NCI-H748 (cell line): ENCODE measurements at regions not wholly inside any gene's neighbourhood (a gene's known extent, or its start where the extent isn't known, plus 50 kb on each side); places are given as distances from the start of the nearest gene placed in this dataset.
"Not testable (repeated sequence)": the region's sequence is repeated elsewhere in the genome, so short reads cannot be mapped to it uniquely, and the experiment has no call there.

Experiments used
- DNase-seq: peaks from one replicate; lab custom pipeline; 2025; ENCODE audit not compliant: unreplicated experiment; lab: John Stamatoyannopoulos, UW

DNA sequence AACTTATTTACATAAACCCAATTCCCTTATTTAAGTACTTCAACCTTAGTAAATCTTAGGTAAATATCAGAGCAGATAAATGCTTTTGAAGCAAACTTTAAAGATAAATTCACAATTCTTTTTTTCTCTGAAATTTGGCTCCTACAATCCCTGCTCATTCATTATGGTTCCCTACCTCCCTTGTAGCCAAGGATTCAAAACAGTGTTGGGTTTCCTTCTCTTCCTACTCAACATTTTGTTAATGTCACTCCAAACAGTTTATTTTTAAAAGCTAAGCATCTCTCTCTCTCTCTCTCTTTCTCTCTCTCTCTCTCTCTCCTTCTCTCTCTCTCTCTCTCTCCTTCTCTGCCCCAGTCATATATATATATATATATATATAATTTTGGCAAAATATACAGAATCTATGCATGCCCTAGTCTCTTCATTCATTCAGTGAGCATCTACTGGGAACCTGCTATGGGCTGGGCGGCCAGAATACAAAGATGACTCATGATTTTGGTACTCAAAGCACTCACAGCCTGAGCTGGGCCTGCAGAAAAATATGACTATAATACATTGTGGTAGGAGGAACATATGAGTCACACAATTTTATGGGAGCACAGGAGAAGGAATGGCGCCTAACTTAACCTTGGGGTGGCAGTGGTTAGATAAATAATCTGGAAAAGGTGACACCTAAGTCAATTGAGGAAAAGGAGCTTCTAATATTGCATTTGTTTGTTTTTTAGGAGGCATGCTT, 123.7 kb upstream of the DHRS4 start:
- DNase-seq: no peak

DNA sequence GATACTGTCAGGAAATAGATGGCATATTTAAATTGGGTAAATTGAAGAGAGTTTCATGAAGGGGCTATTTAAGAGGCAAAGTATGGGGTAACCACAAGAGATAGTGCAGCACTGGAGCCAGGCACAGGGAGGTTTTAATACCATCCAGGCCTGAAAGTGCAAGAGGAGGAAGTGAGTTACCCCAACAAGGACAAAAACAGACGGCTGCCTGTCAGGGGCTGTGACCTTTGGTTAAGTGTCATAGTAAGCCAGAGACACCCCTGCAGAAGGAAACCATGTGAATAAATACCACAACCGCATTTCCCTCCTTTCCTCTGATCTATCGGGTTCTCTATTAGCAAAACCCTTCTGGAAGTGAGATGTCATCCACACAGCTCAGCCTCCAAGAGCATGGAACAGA, 122.0 kb upstream of the DHRS4 start:
- no peak for DNase-seq

DNA sequence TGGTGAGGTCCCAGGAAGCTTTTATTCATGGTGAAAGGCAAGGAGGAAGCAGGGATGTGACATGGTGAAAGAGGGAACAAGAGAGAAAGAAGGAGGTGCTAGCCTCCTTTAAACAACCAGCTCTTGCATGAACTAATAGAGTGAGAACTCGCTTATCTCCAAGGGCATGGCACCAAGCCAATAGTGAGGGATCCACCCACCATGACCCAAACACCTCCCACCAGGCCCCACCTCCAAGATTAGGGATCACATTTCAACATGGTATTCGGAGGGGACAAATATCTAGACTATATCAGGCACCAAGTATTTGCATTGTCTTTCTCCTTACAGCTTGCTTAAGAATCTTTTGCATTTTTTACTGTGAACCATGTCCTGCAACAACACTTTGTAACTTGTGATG, 91.9 kb upstream of the DHRS4 start:
- peak; percentile 46 for DNase-seq

DNA sequence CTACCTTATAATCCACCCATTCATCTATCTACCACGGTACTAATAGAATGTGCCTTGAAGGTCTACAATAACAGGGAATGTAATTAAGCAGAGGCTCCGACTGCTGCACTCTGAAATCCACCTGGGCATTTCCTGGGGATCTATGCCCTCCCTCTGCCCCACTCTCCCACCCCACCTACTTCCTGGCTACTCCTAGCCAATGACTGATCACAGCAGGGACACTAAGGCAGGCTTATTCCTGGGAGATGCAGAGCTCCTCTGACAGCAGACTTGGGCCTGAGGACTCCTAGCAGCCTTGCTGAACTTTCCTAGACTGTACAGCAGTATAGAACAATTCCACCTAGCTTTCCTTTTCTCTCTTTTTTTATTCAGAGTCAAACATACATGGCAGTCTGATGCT, 91.1 kb upstream of the DHRS4 start:
- DNase-seq: no peak

DNA sequence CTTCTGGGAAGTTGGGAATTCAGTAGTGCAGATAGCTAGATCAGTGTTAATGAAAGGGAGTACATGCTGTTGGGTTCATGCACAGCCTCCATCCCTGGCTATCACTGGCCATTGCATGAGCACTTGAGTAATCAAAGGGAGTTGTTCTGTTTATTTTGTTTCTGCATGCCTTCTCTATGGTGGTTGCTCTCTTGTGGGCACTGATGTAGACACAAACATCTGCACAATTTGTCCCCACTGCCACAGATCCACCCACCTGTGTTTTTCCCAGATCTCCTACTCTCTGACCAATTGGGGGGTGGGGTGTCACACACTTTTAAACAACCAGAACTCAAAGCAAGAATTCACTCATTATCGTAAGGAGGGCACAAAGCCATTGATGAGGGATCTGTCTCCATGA, 89.7 kb upstream of the DHRS4 start:
- DNase-seq: no peak

DNA sequence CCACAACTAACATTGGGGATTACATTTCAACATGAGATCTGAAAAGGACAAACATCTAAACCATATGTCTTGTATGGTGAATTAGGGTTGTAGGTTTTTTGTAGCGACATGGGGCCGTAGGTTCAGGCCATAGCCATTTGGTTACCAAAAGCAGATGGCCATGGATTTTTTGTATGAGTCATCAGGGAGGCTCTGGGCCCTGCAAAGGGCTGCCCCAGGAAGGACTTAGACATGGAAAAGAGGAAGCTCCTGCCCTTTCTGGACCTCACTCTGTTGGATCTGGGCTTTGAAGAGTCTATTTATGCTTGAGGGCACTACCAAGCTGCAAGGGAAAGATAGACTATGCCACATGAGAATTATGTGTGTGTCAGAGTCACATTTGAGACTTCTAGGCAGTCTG, 89.3 kb upstream of the DHRS4 start:
- DNase-seq: no peak

DNA sequence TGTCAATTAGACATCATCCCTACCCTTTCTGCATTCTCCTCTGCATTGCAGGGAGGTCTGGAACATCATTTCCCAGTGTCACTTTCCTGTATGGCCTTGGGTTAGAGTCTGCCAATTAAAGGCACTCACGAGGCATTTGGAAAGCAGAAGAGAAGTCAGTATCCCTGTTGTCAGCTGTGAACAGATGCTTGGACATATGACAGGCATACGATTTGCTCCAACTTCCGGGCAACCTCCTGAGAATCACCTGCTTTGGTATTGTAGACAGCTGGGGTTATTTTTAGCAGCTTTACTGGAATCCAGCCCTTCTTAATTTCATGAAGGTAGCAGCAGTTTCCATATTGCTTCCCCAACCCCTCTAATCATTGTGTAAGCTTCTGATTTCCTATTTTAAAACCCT, 88.7 kb upstream of the DHRS4 start:
- no peak for DNase-seq

DNA sequence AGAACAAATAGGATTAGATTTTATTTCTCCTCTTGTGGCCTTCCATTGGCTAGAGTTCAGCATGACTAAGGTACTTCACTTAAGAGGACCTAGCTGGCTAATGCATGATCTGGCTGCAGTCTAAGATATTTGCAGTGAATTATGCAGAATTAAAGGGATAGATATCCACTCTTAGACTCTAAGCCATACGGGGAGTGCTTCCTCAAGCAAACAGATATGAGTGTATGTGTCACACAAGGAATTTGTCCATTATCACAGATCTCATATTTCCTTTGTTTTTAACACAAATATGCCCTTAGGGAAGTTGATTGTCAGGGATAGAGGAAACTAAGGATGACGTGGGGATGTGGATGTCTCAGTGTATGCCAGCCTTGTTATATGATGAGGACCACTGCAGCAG, 88.1 kb upstream of the DHRS4 start:
- no peak for DNase-seq

DNA sequence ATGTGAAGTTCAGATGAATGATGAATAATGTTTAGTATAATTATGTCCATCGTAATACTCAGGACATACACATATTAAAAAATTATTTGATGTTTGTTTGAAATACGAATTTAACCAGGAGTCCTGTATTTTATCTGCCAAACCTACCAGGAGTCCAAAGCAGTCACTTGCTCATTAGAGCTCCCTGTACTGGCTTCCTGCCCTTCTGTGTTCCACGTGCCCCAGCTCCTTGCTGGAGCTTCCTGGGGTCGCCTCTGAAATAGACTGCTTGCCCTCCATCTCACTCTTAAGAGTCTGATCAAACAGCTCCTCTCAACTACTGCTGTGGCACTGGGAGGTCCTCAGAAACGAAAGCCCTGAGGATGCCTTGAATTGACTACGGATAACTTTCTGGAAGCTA, 87.3 kb upstream of the DHRS4 start:
- no peak for DNase-seq

DNA sequence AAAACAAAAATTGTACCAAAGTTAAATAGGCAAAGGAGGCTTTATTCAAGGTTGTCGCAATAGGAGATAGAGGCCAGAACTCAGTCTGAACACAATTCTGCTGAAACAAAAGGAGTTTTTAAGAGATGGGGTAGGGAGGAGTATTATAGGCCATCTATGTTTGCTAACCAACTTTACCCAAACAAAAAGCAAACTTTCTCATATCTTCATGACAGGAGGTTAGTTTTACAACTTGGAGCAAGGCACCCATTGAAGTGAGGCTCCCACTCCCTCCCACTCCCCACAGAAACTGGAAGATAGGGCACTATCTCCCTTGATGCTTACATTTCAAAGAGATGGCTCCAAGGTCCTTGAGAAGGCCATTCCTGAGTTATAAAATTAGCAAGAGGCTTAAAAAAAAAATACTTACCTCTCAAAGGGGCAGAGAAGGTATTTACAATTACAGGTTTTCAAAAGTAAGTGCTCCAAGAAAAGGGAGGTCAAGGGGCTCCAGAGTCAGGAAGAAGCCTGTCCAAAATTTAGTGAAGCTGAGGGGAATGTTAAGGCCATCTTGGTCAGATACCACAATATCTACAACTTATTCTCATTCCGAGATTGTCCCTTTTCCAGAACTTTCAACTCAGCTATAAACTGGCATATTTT, 84.4 kb upstream of the DHRS4 start:
- DNase-seq: no peak

DNA sequence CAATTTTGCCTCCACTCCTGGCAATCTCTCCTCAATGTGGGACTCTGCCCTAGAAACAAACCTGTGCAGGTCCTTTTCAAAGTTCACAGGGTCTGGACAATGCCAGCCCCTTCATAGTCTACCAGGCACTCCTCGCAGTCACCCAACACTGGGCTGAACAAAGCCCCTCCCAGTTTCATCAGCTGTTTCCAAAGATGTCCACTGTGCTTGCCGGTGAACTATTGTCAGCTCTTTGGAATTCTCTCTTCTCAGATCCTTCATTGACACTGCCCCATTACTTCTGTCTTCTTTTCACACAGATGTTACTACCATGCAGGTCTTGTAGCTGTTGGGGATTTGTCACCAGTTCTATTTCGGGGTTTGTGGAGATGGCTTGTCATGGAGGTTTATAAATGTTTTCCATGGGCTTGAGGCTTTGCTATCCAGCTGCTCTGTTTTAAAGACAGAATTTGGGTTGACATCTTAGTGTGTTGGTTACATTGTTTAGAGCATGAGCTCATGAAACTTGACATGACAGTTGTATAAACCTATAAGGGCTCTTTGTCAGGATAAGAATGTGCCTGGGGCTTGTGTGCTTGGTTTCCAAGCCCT, 77.3 kb upstream of the DHRS4 start:
- DNase-seq: no peak

DNA sequence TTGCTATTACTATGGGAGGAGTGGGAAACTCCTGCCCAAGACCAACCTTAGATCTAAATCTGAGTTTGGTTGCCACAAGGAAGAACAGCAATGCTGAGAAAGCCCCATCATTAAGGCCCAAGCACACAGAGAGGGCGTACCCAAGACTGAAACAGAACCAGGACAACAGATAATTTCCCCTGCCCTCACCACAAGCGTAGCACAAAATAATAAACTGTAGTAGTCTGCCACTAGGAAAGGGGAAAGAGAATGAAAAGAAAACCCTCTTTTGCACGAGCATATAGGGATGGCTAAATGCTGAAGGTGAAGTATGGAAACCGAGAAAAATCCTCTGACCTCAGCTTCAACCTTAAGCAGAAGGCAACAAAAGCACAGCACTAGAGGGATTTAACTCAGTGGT, 76.5 kb upstream of the DHRS4 start:
- no peak for DNase-seq

DNA sequence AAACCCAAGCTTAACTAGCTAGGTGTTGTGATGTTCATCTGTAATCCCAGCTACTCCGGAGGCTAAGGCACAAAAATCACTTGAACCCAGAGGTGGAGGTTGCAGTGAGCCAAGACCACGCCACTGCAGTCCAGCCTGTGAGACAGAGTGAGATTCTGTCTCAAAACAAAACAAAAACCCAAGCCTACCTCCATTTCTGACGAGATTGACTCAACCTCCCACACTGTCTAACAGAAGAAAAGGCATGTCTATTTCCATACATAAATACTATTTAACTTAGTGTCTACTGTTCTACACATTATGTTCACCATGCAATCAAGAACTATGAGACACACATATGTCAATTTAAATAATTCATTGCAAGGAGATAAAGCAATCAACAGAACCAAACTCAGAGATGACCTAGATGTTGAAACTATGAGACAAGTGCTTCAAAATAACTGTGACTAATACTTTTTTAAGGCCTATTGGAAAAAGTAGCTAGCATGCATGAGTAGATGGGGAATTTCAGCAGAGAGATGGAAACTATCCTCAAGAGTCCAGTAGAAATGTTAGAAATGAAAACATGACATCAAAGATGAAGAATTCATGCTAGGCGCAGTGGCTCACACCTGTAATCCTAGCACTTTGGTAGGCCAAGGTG, 75.9 kb upstream of the DHRS4 start:
- no peak for DNase-seq

DNA sequence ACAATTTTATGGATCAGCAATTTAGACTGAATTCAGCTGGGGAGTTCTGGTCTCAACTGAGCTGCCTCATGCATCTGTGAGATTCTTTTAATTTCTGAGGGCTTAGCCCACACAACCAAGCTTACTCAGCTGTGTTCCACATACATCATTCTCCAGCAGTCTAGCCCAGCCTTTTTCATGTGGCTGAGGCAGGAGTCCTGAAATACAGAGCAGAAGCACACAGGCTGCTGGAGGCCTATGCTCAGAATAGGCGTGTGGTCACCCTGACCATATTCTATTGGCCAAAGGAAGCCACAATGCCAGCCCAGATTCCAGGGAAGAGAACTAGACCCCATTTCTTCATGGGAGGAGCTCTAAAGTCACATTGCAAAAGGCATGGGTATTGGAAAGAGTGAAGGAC, 72.3 kb upstream of the DHRS4 start:
- DNase-seq: no peak

DNA sequence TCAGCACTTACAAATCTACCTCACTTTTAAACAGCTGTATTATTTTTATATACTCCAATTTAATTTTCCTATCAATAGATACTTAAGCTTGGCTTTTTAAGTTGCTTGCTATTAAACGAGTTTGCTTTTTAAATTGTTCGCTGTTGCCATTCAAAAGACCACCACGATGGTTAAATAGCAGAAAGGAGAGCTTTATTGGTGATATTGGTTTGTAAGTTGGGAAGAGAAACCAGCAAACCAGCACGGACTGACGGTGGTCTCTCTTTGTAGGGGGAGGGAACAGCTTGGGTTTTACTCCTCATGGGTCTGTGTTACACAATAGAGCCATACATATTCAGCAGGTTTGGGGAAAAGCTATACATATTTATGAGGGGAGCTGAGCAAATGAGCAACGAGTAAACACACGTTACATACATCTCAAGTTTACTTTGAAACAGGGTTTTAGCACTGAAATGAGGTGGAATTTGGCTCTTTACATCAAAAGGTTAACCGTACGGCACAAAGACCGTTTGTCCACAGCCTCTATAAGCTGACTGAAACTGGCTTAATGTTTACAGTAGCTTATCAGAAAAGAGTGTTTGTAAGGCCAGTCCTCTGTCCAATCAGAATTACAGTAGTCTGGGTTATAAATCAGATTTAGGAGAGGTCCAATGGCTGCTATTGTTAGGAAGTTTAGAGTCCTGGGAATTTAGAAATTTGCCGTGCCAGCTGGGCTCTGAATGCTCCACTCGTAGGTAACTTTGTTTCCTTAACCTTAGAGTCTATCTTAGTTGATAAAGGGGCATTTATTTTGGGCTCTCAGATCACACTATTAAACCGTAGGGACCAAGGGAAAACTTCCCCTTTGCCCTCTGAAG, 69.7 kb upstream of the DHRS4 start:
- no peak for DNase-seq

DNA sequence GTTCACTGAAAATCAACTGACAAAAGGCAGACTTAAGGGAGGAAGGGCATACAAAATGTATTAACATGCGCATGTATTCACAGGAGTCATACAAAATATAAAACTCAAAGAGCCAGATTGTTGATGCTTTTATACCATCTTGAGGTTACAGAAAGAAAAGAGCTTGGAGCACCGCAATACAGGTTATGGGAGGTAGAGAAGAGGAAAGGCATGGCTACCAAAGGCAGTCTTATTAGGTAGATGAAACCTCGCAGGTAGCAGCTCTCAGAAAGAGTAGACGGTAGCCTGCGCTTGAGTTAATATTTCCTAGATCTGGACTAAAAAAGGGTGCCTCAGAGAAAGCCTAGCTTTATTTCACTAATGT, 69.0 kb upstream of the DHRS4 start:
- no peak for DNase-seq

DNA sequence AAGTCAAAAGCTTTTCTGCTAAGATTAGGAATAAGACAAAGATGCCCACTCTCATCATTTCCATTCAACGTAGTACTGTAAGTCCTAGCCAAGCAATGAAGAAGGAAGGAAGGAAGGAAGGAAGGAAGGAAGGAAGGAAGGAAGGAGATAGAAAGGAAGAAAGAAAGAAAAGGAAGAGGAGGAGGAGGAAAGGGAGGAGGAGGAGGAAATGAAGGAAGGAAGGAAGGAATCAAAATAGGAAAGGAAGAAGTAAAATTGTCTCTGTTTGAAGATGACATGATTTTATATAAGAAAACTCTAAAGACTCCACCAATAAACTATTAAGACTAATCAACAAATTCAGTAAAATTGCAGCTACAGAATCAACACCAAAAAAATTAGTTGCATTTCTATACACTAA, 66.0 kb upstream of the DHRS4 start:
- no peak for DNase-seq

DNA sequence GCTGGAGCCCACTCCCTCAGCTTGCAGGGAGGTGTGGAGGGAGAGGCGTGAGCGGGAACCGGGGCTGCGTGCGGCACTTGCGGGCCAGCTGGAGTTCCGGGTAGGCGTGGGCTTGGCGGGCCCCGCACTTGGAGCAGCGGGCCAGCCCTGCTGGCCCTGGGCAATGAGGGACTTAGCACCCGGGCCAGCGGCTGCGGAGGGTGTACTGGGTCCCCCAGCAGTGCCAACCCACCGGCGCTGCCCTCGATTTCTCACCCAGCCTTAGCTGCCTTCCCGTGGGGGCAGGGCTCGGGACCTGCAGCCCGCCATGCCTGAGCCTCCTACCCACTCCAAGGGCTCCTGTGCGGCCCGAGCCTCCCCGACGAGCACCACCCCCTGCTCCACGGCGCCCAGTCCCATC, 61.9 kb upstream of the DHRS4 start:
- not testable (repeated sequence) for DNase-seq

DNA sequence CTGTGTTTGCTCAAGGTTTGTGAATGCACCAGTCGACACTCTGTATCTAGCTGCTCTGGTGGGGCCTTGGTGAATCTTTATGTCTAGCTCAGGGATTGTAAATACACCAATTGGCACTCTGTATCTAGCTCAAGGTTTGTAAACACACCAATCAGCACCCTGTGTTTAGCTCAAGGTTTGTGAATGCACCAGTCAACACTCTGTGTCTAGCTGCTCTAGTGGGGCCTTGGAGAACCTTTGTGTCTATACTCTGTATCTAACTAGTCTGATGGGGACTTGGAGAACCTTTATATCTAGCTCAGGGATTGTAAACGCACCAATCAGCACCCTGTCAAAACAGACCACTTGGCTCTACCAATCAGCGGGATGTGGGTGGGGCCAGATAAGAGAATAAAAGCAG, 61.3 kb upstream of the DHRS4 start:
- not testable (repeated sequence) for DNase-seq

DNA sequence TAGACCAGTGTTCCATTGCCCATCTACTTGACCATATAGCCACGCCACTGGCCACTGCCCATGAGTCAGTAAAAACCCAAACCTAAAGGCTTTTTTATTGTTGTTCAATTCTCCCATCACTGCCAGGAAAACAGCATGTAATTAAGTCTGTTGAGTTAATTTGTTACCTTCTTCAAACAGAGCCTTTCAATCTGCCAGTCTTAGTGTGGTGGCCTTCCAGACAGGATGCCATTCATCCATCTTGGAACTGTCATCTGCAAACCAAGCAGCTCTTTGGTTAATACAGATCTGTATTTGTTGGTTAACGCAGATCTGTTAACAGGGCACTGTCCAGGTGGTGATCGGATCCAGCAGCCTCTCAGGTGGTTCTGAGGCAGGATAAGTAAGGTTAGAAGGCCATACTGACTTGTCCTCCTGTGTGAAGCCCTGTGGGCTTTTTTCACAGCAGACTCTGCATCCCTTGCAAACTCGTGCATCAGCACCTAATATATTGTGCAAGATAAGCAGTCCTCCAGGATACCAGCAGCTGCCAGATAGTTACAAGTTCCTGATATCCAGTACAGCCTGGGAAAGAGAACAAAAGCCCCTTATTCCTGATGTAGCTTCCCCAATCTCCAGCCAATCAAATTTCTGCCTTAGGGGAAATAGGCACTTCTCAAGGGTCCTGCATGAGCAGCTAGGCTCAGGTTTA, 59.1 kb upstream of the DHRS4 start:
- no peak for DNase-seq

DNA sequence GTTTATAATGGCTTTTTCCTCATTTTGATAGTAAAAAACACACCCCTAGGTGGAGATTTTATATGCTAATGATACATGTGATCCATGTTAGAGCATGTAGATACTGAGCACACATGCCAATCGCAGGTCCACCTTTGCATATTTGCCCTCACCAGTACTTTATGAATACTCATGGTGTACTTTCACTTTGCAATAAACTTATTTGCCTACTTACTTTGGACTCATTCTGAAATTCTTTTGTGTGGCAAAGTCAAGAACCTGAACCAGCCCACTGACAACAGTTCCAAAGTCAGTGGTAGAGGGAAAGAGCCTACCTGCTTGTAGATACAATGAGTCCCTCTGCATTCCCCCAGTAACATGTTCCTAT, 58.5 kb upstream of the DHRS4 start:
- DNase-seq: no peak
